Uterus (tissue), 2 donors: ENCODE measurements at regions not wholly inside any gene's neighbourhood (a gene's known extent, or its start where the extent isn't known, plus 50 kb on each side); places are given as distances from the start of the nearest gene placed in this dataset.

Source experiments
- CTCF ChIP-seq, 4 experiments: fragments of 200-600 bp in 2 of 4; fragments of 450-650 bp in 2 of 4; sonication (generic) in 2 of 4; IDR thresholded peaks; one replicate each; pipeline ENCODE4 v1.5.1; 2016 to 2019; ENCODE audit warnings: antibody characterized with exemption in 4 of 4, mild to moderate bottlenecking in 2 of 4, moderate library complexity in 1 of 4
- POLR2A ChIP-seq, 2 donors: fragments of 450-650 bp; IDR thresholded peaks; one replicate each; pipeline ENCODE4 v1.6.1; 2016; ENCODE audit warnings: antibody characterized with exemption in 2 of 2, mild to moderate bottlenecking in 1 of 2, moderate library complexity in 1 of 2

DNA sequence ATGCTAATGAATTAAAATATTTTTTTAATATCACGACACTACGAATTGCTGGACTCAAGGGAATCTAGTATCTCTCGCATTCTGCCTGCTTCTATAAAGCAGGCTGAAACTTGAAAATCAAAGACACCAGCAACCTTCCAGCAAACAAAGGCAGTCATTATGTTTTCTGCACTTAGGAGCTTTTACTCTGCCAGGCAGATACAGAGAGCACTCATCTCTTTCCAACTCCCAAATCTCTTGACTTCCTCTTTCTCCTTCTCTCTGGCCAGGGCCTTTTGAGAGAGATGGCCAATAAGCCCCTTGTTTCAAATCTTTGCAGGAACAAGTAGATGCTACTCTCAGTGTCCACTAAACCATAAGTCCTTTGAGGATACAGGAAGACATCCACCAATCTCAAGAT, 95.2 kb upstream of the KLF3 start:
- no peak for TF ChIP-seq POLR2A (IDR thresholded peaks at IDR 0.05)
- no peak for TF ChIP-seq CTCF (IDR thresholded peaks at IDR 0.05)
